HCT116 (cell line): ENCODE measurements at regions not wholly inside any gene's neighbourhood (a gene's known extent, or its start where the extent isn't known, plus 50 kb on each side); places are given as distances from the start of the nearest gene placed in this dataset.

Experiments used
- ATAC-seq: fragments of 200-7000 bp; cut with Tn5 transposase; 2 replicates; pipeline ENCODE4 v1.9.1; 2020; ENCODE audit warnings: mild to moderate bottlenecking, moderate library complexity
- BruUV-seq: library from RNA; stranded (reverse); fragments of 400-500 nt; replicated peaks from 2 replicates; lab custom pipeline; 2021; lab: Mats Ljungman, UMichigan
- CTCF ChIA-PET: fragments of 300-600 bp; sonication (Branson Sonifier 250); formaldehyde crosslinking; loops from one replicate; lab custom pipeline; 2021; ENCODE audit warnings: antibody characterized with exemption; lab: Charles Lee
- POLR2A ChIA-PET: fragments of 300-600, 350-600 bp; sonication (Branson Sonifier 250); formaldehyde crosslinking; loops from one replicate; lab custom pipeline; 2021; ENCODE audit warnings: antibody characterized with exemption; lab: Charles Lee
- RAD21 ChIA-PET, 2 experiments: fragments of 300-600 bp; sonication (Branson Sonifier 250); formaldehyde crosslinking; loops; one replicate each; lab custom pipeline; 2023; ENCODE audit warnings: low total read pairs in 2 of 2; ENCODE audit not compliant: uncharacterized antibody in 2 of 2, unreplicated experiment in 2 of 2, low non-redundant PET in 1 of 2; lab: Charles Lee
- DNase-seq: peaks from one replicate; pipeline ENCODE4 v3.0.0-alpha.2; 2010; ENCODE audit warnings: low read depth, low spot score
- H2AFZ ChIP-seq: fragments of 200-600 bp; shearing (Covaris generic), sonication (generic); 2 replicates; pipeline ENCODE4 v1.6.1; 2017; ENCODE audit warnings: low read depth, mixed run types, mixed read lengths, antibody characterized with exemption, low read length; ENCODE audit not compliant: poor library complexity, severe bottlenecking
- H3K27ac ChIP-seq: 2 replicates; pipeline ENCODE4 v1.5.1; 2012; ENCODE audit warnings: low read depth, low read length
- H3K27me3 ChIP-seq: fragments of 200-600 bp; sonication (generic); 2 replicates; pipeline ENCODE4 v1.6.1; 2016; ENCODE audit warnings: mixed run types, low read length, mixed read lengths; ENCODE audit not compliant: insufficient read depth
- H3K36me3 ChIP-seq, 2 experiments: fragments of 200-500 bp in 1 of 2; fragments of 200-600 bp in 1 of 2; sonication (Bioruptor generic) in 1 of 2; sonication (generic) in 1 of 2; 2 replicates each; pipeline versions ENCODE4 v1.5.1 to v1.6.1; 2014 to 2016; ENCODE audit warnings: low read length in 2 of 2, inconsistent platforms in 1 of 2, mixed read lengths in 1 of 2, mixed run types in 1 of 2; ENCODE audit not compliant: insufficient read depth in 2 of 2, control insufficient read depth in 1 of 2
- H3K4me1 ChIP-seq, 2 experiments: fragments of 200-600 bp in 1 of 2; sonication (generic) in 1 of 2; 2 replicates each; pipeline versions ENCODE4 v1.5.1 to v1.6.1; 2012 to 2017; ENCODE audit warnings: low read length in 2 of 2, inconsistent platforms in 1 of 2, mild to moderate bottlenecking in 1 of 2, mixed read lengths in 1 of 2, mixed run types in 1 of 2, moderate library complexity in 1 of 2; ENCODE audit not compliant: insufficient read depth in 2 of 2, control insufficient read depth in 1 of 2
- H3K4me2 ChIP-seq: fragments of 200-600 bp; sonication (generic); 2 replicates; pipeline ENCODE4 v1.6.1; 2017; ENCODE audit warnings: mixed run types, low read length, mixed read lengths
- H3K4me3 ChIP-seq, 2 experiments: fragments of 200-600 bp in 1 of 2; sonication (generic) in 1 of 2; replicated peaks in 1 of 2; 2 replicates each; pipeline ENCODE4 v1.5.1; 2011 to 2016; ENCODE audit warnings: low read length in 2 of 2, control low read depth in 1 of 2, low read depth in 1 of 2, mild to moderate bottlenecking in 1 of 2, mixed read lengths in 1 of 2, mixed run types in 1 of 2
- H3K79me2 ChIP-seq: fragments of 200-600 bp; sonication (generic); 2 replicates; pipeline ENCODE4 v1.6.1; 2017; ENCODE audit warnings: mild to moderate bottlenecking, mixed run types, low read length, moderate library complexity, mixed read lengths; ENCODE audit not compliant: insufficient read depth
- H3K9ac ChIP-seq: fragments of 200-600 bp; sonication (generic); 2 replicates; pipeline ENCODE4 v1.6.1; 2016; ENCODE audit warnings: low read length, mixed read lengths
- H3K9me2 ChIP-seq: fragments of 200-600 bp; sonication (generic), shearing (Covaris generic); 2 replicates; pipeline ENCODE4 v1.6.1; 2017; ENCODE audit warnings: mixed run types, mild to moderate bottlenecking, moderate library complexity; ENCODE audit not compliant: insufficient read depth
- H3K9me3 ChIP-seq, 2 experiments: fragments of 200-500 bp in 1 of 2; fragments of 200-600 bp in 1 of 2; sonication (Bioruptor generic) in 1 of 2; sonication (generic) in 1 of 2; 2 replicates each; pipeline ENCODE4 v1.6.1; 2014 to 2017; ENCODE audit warnings: low read length in 2 of 2, mixed read lengths in 2 of 2, inconsistent platforms in 1 of 2, low read depth in 1 of 2, mild to moderate bottlenecking in 1 of 2, mixed run types in 1 of 2, moderate library complexity in 1 of 2; ENCODE audit not compliant: control insufficient read depth in 1 of 2, insufficient read depth in 1 of 2
- H4K20me1 ChIP-seq: fragments of 200-600 bp; sonication (generic), shearing (Covaris generic); 2 replicates; pipeline ENCODE4 v1.6.1; 2017; ENCODE audit warnings: mixed run types, mild to moderate bottlenecking, moderate library complexity; ENCODE audit not compliant: insufficient read depth
- CBX3 ChIP-seq: IDR thresholded peaks from 2 replicates; pipeline ENCODE4 v1.6.1; 2012; ENCODE audit warnings: low read depth
- CEBPB ChIP-seq: IDR thresholded peaks from 2 replicates; pipeline ENCODE4 v1.6.1; 2012; ENCODE audit warnings: low read depth
- EGR1 ChIP-seq: IDR thresholded peaks from 2 replicates; pipeline ENCODE4 v1.6.1; 2012; ENCODE audit warnings: low read depth
- ELF1 ChIP-seq: IDR thresholded peaks from 2 replicates; pipeline ENCODE4 v1.6.1; 2012; ENCODE audit warnings: low read depth, borderline replicate concordance
- EZH2 ChIP-seq: fragments of 200-600 bp; sonication (generic); IDR thresholded peaks from 2 replicates; pipeline ENCODE4 v1.6.1; 2017; ENCODE audit warnings: antibody characterized with exemption, mixed run types
- FOSL1 ChIP-seq: IDR thresholded peaks from 2 replicates; pipeline ENCODE4 v1.6.1; 2012; ENCODE audit warnings: low read depth
- JUND ChIP-seq: IDR thresholded peaks from 2 replicates; pipeline ENCODE4 v1.6.1; 2012
- POLR2AphosphoS5 ChIP-seq: IDR thresholded peaks from 2 replicates; pipeline ENCODE4 v1.6.1; 2011; ENCODE audit warnings: mild to moderate bottlenecking, low read depth, low read length, moderate library complexity
- RAD21 ChIP-seq: IDR thresholded peaks from 2 replicates; pipeline ENCODE4 v1.6.1; 2012; ENCODE audit warnings: low read depth, mild to moderate bottlenecking
- SIN3A ChIP-seq: IDR thresholded peaks from 2 replicates; pipeline ENCODE4 v1.6.1; 2012; ENCODE audit warnings: low read depth
- SRF ChIP-seq: IDR thresholded peaks from 2 replicates; pipeline ENCODE4 v1.6.1; 2012; ENCODE audit warnings: low read depth
- TCF7L2 ChIP-seq: IDR thresholded peaks from 2 replicates; pipeline ENCODE4 v1.7.0; 2011; ENCODE audit warnings: borderline replicate concordance, inconsistent platforms; ENCODE audit not compliant: insufficient read depth, insufficient read length; ENCODE audit errors: extremely low read depth
- YY1 ChIP-seq: IDR thresholded peaks from 2 replicates; pipeline ENCODE4 v1.6.1; 2011; ENCODE audit warnings: low read length, low read depth, moderate library complexity, mild to moderate bottlenecking; ENCODE audit not compliant: insufficient replicate concordance; ENCODE audit errors: extremely low read depth
- ZFX ChIP-seq: fragments of 450-650 bp; IDR thresholded peaks from 2 replicates; pipeline ENCODE4 v1.6.1; 2017
- ZNF274 ChIP-seq: fragments of 200-500 bp; sonication (Bioruptor generic); IDR thresholded peaks from 2 replicates; pipeline ENCODE4 v1.6.1; 2014; ENCODE audit warnings: mild to moderate bottlenecking, low read depth, low read length, inconsistent platforms
- intact Hi-C: fragments of 100-400 bp; cut with micrococcal nuclease; formaldehyde crosslinking; loops from 2 replicates; pipeline ENCODE4 v1.10.0; 2022
- TF ChIP-seq, protein P1 (sequence below): IDR thresholded peaks from 2 replicates; pipeline ENCODE4 v1.6.1; 2012
- TF ChIP-seq, protein P2 (sequence below): IDR thresholded peaks from 2 replicates; pipeline ENCODE4 v1.6.1; 2011; ENCODE audit warnings: mild to moderate bottlenecking, low read length, moderate library complexity; ENCODE audit not compliant: insufficient replicate concordance; ENCODE audit errors: extremely low read depth
- TF ChIP-seq, protein P3 (sequence below), 3 experiments: fragments of 200-600 bp in 1 of 3; sonication (generic) in 1 of 3; IDR thresholded peaks in 2 of 3; conservative IDR thresholded peaks in 1 of 3; 2 replicates each; pipeline ENCODE4 v1.5.1; 2012 to 2017; ENCODE audit warnings: low read depth in 2 of 3, low read length in 2 of 3, antibody characterized with exemption in 1 of 3, borderline replicate concordance in 1 of 3, control low read depth in 1 of 3, mild to moderate bottlenecking in 1 of 3, mixed read lengths in 1 of 3, mixed run types in 1 of 3, moderate library complexity in 1 of 3; ENCODE audit not compliant: insufficient read depth in 1 of 3
- TF ChIP-seq, protein P4 (sequence below): IDR thresholded peaks from 2 replicates; pipeline ENCODE4 v1.6.1; 2012; ENCODE audit warnings: low read depth

DNA sequence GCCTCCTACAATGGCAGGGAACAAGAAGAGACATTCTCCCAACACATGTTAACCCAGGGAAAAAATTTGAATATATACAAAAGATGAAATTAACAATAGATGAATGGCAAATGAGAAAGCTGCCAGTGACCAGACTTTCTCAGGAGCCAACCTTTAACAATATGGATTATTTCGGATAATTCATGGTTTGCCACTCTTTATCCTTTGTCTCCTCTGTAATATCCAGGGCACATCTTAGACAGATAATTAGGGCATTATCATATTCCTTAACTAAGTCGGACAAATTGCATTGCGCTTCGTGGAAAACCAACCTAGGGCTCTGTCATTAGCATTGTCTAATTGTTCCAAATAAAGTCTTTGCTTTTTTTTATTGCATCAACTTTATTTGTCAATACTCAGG, 97.3 kb downstream of the CDCA7 start:
- no peak overlapping the region for H3K9ac ChIP-seq
- no peak for ATAC-seq
- no TSS peak for BruUV-seq
- intact Hi-C loops: no loop called here
- H4K20me1 ChIP-seq: no peaks in the 10 kb centered on the region
- POLR2A ChIA-PET: no interaction called here
- no peak overlapping the region for H3K27ac ChIP-seq
- RAD21 ChIA-PET: no interaction called here
- H3K9me2 ChIP-seq: no peaks in the 10 kb centered on the region
- TF ChIP-seq POLR2AphosphoS5 (no peak), TCF7L2 (no peak), CBX3 (no peak), YY1 (no peak), EGR1 (no peak), ZNF274 (no peak), FOSL1 (no peak), RAD21 (no peak), SIN3A (no peak), JUND (no peak), ZFX (no peak), CEBPB (no peak), EZH2 (no peak), SRF (no peak), ELF1 (no peak)
- TF ChIP-seq, protein P1, sequence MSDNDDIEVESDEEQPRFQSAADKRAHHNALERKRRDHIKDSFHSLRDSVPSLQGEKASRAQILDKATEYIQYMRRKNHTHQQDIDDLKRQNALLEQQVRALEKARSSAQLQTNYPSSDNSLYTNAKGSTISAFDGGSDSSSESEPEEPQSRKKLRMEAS: no peak
- TF ChIP-seq, protein P2, sequence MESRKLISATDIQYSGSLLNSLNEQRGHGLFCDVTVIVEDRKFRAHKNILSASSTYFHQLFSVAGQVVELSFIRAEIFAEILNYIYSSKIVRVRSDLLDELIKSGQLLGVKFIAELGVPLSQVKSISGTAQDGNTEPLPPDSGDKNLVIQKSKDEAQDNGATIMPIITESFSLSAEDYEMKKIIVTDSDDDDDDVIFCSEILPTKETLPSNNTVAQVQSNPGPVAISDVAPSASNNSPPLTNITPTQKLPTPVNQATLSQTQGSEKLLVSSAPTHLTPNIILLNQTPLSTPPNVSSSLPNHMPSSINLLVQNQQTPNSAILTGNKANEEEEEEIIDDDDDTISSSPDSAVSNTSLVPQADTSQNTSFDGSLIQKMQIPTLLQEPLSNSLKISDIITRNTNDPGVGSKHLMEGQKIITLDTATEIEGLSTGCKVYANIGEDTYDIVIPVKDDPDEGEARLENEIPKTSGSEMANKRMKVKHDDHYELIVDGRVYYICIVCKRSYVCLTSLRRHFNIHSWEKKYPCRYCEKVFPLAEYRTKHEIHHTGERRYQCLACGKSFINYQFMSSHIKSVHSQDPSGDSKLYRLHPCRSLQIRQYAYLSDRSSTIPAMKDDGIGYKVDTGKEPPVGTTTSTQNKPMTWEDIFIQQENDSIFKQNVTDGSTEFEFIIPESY: no peak
- TF ChIP-seq, protein P3, sequence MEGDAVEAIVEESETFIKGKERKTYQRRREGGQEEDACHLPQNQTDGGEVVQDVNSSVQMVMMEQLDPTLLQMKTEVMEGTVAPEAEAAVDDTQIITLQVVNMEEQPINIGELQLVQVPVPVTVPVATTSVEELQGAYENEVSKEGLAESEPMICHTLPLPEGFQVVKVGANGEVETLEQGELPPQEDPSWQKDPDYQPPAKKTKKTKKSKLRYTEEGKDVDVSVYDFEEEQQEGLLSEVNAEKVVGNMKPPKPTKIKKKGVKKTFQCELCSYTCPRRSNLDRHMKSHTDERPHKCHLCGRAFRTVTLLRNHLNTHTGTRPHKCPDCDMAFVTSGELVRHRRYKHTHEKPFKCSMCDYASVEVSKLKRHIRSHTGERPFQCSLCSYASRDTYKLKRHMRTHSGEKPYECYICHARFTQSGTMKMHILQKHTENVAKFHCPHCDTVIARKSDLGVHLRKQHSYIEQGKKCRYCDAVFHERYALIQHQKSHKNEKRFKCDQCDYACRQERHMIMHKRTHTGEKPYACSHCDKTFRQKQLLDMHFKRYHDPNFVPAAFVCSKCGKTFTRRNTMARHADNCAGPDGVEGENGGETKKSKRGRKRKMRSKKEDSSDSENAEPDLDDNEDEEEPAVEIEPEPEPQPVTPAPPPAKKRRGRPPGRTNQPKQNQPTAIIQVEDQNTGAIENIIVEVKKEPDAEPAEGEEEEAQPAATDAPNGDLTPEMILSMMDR (IDR thresholded peaks at IDR 0.05 in 2 of 3, conservative IDR thresholded peaks at IDR 0.05 in 1 of 3; ENCODE audit: borderline replicate concordance in 1 of 3, insufficient read depth in 1 of 3, low read depth in 2 of 3, low read length in 2 of 3): no peak
- TF ChIP-seq, protein P4, sequence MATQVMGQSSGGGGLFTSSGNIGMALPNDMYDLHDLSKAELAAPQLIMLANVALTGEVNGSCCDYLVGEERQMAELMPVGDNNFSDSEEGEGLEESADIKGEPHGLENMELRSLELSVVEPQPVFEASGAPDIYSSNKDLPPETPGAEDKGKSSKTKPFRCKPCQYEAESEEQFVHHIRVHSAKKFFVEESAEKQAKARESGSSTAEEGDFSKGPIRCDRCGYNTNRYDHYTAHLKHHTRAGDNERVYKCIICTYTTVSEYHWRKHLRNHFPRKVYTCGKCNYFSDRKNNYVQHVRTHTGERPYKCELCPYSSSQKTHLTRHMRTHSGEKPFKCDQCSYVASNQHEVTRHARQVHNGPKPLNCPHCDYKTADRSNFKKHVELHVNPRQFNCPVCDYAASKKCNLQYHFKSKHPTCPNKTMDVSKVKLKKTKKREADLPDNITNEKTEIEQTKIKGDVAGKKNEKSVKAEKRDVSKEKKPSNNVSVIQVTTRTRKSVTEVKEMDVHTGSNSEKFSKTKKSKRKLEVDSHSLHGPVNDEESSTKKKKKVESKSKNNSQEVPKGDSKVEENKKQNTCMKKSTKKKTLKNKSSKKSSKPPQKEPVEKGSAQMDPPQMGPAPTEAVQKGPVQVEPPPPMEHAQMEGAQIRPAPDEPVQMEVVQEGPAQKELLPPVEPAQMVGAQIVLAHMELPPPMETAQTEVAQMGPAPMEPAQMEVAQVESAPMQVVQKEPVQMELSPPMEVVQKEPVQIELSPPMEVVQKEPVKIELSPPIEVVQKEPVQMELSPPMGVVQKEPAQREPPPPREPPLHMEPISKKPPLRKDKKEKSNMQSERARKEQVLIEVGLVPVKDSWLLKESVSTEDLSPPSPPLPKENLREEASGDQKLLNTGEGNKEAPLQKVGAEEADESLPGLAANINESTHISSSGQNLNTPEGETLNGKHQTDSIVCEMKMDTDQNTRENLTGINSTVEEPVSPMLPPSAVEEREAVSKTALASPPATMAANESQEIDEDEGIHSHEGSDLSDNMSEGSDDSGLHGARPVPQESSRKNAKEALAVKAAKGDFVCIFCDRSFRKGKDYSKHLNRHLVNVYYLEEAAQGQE: no peak
- no peaks in the 10 kb centered on the region for H3K79me2 ChIP-seq
- no peak overlapping the region for H3K4me2 ChIP-seq
- CTCF ChIA-PET: no interaction called here
- peaks cover 2 to 6% of the 10 kb centered on the region in 2 experiments; a peak in 2 of 4 replicates for H3K4me1 ChIP-seq
- no peak overlapping the region for H3K4me3 ChIP-seq
- no peak overlapping the region for H2AFZ ChIP-seq
- H3K27me3 ChIP-seq: no peaks in the 10 kb centered on the region
- H3K9me3 ChIP-seq: no peaks in the 10 kb centered on the region
- H3K36me3 ChIP-seq: no peaks in the 10 kb centered on the region
- DNase-seq: no peak
